HG02970 (cell line): ENCODE measurements at regions not wholly inside any gene's neighbourhood (a gene's known extent, or its start where the extent isn't known, plus 50 kb on each side); places are given as distances from the start of the nearest gene placed in this dataset.
"Not testable (repeated sequence)": the region's sequence is repeated elsewhere in the genome, so short reads cannot be mapped to it uniquely, and the experiment has no call there.

Experiments
- ATAC-seq: cut with Tn5 transposase; IDR thresholded peaks from one replicate; pipeline ENCODE4 v1.9.1; 2021; ENCODE audit warnings: mild to moderate bottlenecking, moderate library complexity, moderate number of reproducible peaks; ENCODE audit not compliant: unreplicated experiment, low FRiP score

- no peak for ATAC-seq
Observed at GRCh38 chr10:125605167-125605566, 77.8 kb downstream of the TEX36 start.

- ATAC-seq, result no peak
Observed at GRCh38 chr10:125602825-125603224, 80.1 kb downstream of the TEX36 start.

GRCh38 chr10:125599194-125599593, 83.8 kb downstream of the TEX36 start:
- no peak for ATAC-seq

DNA sequence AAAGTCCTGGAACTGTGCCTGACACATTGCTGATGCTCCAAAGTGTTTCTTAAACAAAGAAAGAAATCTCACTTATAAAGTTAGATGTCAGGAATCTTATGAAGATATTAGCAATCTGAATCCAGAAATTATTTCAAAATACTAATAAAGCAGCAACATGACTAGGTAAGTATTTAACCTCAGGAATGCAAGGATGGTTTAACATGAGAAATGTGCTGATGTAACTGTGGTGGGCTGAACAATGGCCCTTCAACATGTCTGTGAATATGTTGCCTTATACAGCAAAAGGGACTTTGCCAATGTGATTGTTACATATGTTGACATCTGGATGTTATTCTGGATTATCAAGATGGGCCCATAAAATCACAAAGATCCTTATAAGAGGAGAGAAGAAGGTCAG, 87.1 kb downstream of the TEX36 start:
- no peak for ATAC-seq

DNA sequence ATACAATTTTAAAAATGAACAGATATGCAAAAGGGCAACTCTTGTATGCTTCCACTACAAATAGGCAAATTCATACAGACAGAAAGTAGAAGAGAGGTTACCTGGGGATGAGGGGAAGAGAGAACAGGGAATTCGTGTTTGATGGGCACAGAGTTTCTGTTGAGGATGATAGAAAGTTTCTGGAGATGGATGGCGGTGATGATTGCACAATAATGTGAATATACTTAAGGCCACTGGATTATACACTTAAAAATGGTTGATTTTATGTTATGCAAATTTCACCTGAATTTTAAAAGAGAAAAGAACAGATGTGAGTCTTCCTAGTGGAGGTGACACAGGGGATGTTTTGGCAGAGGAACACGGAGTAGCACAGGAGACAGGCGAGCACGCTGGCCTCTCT, 89.3 kb downstream of the TEX36 start:
- no peak for ATAC-seq

DNA sequence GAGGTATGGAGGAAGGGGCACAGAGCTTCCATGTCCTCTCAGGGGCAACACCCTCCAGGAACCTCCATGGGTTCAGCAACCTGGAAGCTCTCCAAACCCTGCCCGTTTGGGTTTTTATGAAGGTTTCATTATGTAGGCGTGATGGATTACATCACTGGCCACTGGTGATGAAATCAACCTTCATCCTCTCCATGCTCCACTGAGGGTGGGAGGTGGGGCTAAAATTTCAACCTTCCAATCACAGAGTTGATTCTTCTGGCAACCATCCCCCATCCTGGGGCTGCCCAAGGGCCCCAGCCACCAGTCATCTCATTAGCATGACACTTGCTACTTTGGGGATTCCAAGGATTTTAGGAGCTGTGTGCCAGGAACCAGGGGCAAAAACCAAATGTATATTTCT, 90.1 kb downstream of the TEX36 start:
- no peak for ATAC-seq

DNA sequence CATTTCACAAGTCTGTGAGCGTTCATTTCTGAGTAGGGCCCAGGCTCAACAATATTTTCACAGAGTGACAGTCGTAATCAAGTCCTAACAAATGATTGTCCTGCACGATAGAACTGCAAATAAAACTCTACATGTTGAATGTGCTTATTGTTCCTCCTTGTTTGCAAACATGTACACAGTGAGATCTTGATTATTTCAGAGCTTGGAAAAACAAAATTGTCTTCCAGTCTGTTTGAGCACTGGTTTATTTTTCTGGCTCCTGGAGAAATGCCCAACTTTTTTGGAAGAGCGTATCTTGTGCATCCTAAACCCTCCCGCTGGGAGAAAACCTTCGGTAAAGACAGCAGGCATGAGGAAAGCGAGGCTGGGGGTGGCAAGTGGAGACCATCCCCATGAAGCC, 91.1 kb downstream of the TEX36 start:
- ATAC-seq, result no peak

GRCh38 chr10:125588738-125589137, 94.2 kb downstream of the TEX36 start:
- not testable (repeated sequence) for ATAC-seq

DNA sequence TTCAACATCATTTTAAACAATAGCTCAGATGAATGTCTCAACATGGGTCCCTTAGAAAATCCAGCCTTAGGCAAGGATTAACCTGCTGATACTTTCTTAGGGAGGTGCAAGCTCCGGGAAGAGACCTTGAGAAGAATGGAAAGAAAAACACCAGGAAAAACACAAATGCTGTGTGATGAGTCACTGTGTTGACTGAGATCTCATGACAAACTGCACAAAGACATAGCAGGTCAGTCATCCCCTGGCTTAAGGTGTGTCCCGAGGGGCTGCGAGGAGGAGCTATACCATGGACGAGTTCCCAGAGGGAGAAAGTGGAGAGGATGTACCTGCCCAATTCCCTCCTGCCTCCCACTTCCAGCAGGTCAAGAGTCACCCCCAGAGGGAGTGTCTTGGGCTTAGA, 98.0 kb downstream of the TEX36 start:
- no peak for ATAC-seq

DNA sequence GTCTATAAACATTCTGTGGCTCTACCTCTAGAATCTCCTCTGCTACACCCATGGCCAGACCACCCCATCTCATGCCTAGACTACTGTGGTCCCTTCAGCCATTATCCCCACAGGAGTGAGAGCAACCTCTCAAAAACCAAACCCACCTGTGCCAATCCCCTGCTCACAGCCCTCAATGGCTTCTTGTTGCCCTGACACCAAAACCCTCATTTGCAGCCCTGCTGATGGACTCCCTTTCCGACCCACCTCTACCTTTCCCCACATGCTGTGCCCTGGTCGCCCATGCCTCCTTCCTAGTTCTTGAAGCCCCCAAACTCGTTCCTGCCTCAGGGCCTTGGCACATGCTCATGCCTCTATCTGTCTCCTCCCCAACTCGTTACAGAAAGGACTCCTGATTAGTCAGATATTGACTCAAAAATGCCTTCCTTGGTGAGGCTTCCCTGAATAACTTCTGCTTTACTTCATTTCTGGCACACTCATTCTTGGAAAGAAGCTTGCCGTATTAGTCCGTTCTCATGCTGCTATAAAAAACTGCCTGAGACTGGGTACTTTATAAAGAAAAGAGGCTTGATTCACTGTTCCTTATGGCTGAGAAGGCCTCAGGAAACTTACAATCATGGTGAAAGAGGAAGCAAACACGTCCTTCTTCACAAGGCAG, 104.2 kb downstream of the TEX36 start:
- no peak for ATAC-seq

DNA sequence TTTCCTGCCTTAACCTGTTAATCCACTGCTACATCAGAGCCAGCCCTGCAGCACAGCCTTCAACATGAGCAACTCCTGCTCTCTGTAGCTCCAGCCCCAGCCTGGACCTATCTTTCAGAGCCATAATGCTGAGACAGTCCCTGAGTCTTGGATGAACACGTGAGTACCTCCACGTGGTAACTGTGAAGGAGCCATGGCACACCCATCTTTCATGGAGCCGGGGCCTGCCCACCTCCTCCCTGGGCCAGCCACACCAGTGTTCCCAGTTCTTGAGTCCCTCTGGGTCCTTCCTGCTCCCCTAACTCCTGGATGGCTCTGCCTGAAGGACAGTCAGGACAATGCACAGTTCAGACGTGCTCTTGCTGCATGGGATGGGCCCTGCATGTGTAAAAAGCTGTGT, 107.1 kb downstream of the TEX36 start:
- ATAC-seq, result no peak

DNA sequence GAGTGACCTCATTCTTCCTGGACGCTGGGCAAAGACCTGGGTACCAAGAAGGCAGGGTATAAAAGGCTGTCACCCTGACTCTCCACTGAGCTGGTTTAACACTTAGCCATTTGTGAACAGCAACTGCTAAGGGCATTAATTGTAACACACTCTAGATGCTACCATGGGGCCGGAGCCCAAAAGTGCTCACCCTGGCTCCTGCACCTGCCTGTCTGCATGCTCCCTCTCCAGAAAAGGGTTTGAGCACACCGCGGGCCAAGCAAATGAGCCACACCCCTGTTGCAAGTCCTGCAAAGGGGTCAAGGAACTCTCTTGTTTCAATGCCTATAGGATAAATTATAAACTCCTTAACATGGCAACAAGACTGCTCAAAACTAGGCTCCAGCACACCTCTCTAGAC, 114.8 kb downstream of the TEX36 start:
- no peak for ATAC-seq

DNA sequence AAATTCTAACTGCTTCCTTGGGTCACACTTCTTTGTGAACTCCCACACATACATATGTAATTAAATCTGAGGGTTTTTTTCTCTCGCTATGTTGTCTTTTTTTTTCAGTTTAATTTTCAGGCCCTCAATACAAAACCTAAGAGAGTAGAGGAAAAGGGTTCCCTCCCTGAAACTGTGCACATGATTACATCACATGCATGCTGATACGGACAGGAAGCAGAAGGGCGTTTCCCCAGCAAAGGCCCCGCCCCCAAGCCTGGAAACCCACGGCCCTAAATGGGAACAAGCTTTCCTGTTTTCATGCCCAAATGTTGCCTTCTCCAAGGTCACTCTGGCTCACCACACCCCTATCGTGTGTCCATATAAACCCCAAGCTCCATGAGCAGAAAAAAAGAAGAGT, 115.4 kb downstream of the TEX36 start:
- no peak for ATAC-seq

GRCh38 chr10:125565046-125565445, 117.9 kb downstream of the TEX36 start:
- ATAC-seq, result no peak

- no peak for ATAC-seq
Observed at GRCh38 chr10:125564570-125564969, 118.4 kb downstream of the TEX36 start.

GRCh38 chr10:125562737-125563136, 120.2 kb downstream of the TEX36 start:
- no peak for ATAC-seq

- no peak for ATAC-seq
Observed at GRCh38 chr10:125560947-125561346, 122.0 kb downstream of the TEX36 start.

DNA sequence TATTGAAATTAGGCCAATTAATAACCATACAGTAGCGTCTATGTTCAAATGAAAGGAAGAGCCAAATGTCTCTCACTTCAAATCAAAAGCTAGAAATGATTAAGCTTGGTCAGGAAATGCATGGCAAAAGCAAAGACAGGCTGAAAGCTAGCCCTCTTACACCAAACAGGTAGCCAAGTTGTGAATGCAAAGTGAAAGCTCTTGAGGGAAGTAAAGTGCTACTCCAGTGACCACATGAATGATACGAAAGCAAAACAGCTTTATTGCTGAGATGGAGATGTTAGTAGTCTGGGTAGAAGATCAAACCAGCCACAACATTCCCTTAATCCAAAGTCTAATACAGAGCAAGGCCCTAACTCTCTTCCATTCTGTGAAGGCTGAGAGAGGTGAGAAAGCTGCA, 123.8 kb downstream of the TEX36 start:
- ATAC-seq, result peak; percentile 88

- ATAC-seq, result no peak
Observed at GRCh38 chr10:125557801-125558505, 125.0 kb downstream of the TEX36 start.

GRCh38 chr10:125557311-125557710, 125.7 kb downstream of the TEX36 start:
- no peak for ATAC-seq

GRCh38 chr10:125556882-125557281, 126.1 kb downstream of the TEX36 start:
- no peak for ATAC-seq

DNA sequence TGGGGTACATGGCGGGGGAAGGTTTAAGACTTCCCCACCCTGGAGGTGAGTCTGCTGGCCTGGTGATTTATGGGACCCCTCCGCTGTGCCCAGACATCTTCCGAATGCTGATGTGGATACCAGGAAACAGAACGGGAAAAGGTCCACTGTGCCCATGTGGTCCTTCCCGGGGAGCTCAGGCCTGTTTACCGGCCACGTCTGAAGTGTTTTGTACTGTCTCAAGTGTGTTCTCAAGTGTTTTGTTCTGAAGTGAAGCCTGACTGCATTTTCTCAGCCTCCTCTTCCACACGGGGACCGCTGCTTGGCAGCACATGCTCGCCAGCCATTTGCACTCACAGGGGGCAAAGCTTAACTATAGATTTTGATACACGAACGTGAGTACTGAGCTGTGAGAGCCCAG, 127.2 kb downstream of the TEX36 start:
- ATAC-seq, result no peak
